ENCODE measurements at regions not wholly inside any gene's neighbourhood (a gene's known extent, or its start where the extent isn't known, plus 50 kb on each side); places are given as distances from the start of the nearest gene placed in this dataset.

GRCh38 chr1:83709662-83710061 is 289.3 kb downstream of the TTLL7 start:
- H3K36me3 Mint-ChIP-seq = no peaks in the 10 kb centered on the region
- H3K9me3 Mint-ChIP-seq = peaks cover 4% of the 10 kb centered on the region
- no peak overlapping the region for H3K27ac Mint-ChIP-seq
- TF ChIP-seq, protein P1, sequence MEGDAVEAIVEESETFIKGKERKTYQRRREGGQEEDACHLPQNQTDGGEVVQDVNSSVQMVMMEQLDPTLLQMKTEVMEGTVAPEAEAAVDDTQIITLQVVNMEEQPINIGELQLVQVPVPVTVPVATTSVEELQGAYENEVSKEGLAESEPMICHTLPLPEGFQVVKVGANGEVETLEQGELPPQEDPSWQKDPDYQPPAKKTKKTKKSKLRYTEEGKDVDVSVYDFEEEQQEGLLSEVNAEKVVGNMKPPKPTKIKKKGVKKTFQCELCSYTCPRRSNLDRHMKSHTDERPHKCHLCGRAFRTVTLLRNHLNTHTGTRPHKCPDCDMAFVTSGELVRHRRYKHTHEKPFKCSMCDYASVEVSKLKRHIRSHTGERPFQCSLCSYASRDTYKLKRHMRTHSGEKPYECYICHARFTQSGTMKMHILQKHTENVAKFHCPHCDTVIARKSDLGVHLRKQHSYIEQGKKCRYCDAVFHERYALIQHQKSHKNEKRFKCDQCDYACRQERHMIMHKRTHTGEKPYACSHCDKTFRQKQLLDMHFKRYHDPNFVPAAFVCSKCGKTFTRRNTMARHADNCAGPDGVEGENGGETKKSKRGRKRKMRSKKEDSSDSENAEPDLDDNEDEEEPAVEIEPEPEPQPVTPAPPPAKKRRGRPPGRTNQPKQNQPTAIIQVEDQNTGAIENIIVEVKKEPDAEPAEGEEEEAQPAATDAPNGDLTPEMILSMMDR (IDR thresholded peaks at IDR 0.05; ENCODE audit: unreplicated experiment) = no peak
- H3K4me1 Mint-ChIP-seq = no peaks in the 10 kb centered on the region
- no peaks in the 10 kb centered on the region for H3K27me3 Mint-ChIP-seq (ENCODE audit: low read depth)
- no peak overlapping the region for H3K4me3 Mint-ChIP-seq
- no peak for DNase-seq (ENCODE audit: low spot score in 2 of 2, unreplicated experiment in 2 of 2)

GRCh38 chr1:83706354-83706938 is 292.5 kb downstream of the TTLL7 start:
- Mint-ChIP-seq H3K27ac (no peak overlapping the region), H3K4me3 (no peak overlapping the region), H3K4me1 (no peaks in the 10 kb centered on the region), H3K27me3 (ENCODE audit: low read depth) (peaks cover 3% of the 10 kb centered on the region), H3K36me3 (no peaks in the 10 kb centered on the region), H3K9me3 (no peaks in the 10 kb centered on the region)
- TF ChIP-seq, protein P1 (IDR thresholded peaks at IDR 0.05; ENCODE audit: unreplicated experiment) = no peak
- no peak for DNase-seq (ENCODE audit: low spot score in 2 of 2, unreplicated experiment in 2 of 2)

DNA sequence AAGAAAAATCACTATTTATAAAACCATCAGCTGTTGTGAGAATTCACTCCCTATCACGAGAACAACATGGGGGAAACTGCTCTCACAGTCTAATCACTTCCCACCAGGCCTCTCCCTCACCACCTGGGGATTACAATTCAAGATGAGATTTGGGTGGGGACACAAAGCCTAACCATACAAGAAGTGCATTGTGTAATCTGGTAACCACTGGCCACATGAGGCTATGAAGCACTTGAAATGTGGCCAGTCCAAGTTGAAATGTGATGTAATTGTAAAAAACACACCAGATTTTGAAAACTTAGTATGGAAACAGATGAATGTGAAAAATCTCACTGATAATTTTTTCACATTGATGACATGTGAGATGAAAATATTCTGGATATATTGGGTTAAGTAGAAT is 293.8 kb downstream of the TTLL7 start:
- Mint-ChIP-seq H3K4me3 (no peak overlapping the region), H3K27me3 (ENCODE audit: low read depth) (peaks cover 3% of the 10 kb centered on the region), H3K9me3 (no peaks in the 10 kb centered on the region), H3K27ac (no peak overlapping the region), H3K36me3 (no peaks in the 10 kb centered on the region), H3K4me1 (no peaks in the 10 kb centered on the region)
- DNase-seq (ENCODE audit: low spot score in 2 of 2, unreplicated experiment in 2 of 2) = no peak
- TF ChIP-seq, protein P1 (IDR thresholded peaks at IDR 0.05; ENCODE audit: unreplicated experiment) = no peak

DNA sequence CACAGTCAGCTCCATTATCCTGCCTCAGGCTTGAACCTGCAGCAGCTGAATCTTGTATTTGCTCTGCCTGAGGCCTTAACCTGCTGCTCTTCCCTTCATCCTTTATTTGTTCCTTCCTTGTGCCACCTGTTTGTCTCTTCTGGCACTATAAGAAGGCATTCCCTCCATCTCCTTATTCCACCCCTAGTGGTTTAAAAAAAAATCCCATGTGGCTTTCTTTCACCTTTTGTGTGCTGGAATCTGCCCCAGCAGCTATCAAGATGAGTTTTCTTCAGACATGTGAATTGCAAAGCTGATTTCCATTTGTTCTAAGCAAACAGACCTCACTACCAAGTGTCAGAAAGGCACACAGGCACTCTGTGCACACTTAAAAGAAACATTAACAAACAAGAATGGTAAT is 294.6 kb downstream of the TTLL7 start:
- Mint-ChIP-seq H3K9me3 (peaks cover 2% of the 10 kb centered on the region), H3K27me3 (ENCODE audit: low read depth) (peaks cover 4% of the 10 kb centered on the region), H3K36me3 (no peaks in the 10 kb centered on the region), H3K27ac (no peak overlapping the region), H3K4me1 (no peaks in the 10 kb centered on the region), H3K4me3 (no peak overlapping the region)
- DNase-seq (ENCODE audit: low spot score in 2 of 2, unreplicated experiment in 2 of 2) = no peak
- TF ChIP-seq, protein P1 (IDR thresholded peaks at IDR 0.05; ENCODE audit: unreplicated experiment) = peak; percentile 14

DNA sequence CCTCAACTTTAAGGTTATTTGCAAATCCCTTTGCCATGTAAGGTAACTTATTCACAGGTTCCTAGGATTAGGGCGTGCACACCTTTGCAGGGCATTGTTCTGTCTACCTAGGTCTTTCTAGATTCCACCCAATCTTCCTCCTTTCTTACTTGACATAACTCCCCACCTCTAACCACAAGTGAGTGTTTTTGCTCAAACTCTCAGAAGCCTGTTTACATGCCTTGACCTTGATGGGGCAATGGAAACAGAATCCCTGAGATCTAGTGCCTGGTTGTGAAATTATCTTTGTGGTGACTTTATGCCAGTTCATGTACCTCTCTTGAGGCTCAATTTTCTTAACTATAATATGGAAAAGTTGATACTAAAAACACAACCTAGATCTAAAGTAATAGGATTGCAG is 296.6 kb downstream of the TTLL7 start:
- Mint-ChIP-seq H3K27ac (no peak overlapping the region), H3K9me3 (peaks cover 5% of the 10 kb centered on the region), H3K4me3 (no peak overlapping the region), H3K4me1 (no peaks in the 10 kb centered on the region), H3K36me3 (no peaks in the 10 kb centered on the region), H3K27me3 (ENCODE audit: low read depth) (peaks cover 4% of the 10 kb centered on the region)
- DNase-seq (ENCODE audit: low spot score in 2 of 2, unreplicated experiment in 2 of 2) = no peak
- TF ChIP-seq, protein P1 (IDR thresholded peaks at IDR 0.05; ENCODE audit: unreplicated experiment) = no peak

- H3K4me1 Mint-ChIP-seq = no peaks in the 10 kb centered on the region
- peaks cover 7% of the 10 kb centered on the region for H3K27me3 Mint-ChIP-seq (ENCODE audit: low read depth)
- H3K36me3 Mint-ChIP-seq = no peaks in the 10 kb centered on the region
- H3K27ac Mint-ChIP-seq = no peak overlapping the region
- TF ChIP-seq, protein P1 (IDR thresholded peaks at IDR 0.05; ENCODE audit: unreplicated experiment) = no peak
- H3K9me3 Mint-ChIP-seq = peaks cover 5% of the 10 kb centered on the region
- H3K4me3 Mint-ChIP-seq = no peak overlapping the region
- no peak for DNase-seq (ENCODE audit: low spot score in 2 of 2, unreplicated experiment in 2 of 2)
Observed at GRCh38 chr1:83701355-83701754, 297.6 kb downstream of the TTLL7 start.
